BJ (cell line): ENCODE measurements at regions not wholly inside any gene's neighbourhood (a gene's known extent, or its start where the extent isn't known, plus 50 kb on each side); places are given as distances from the start of the nearest gene placed in this dataset.

Experiments
- CTCF ChIA-PET: fragments of 350-600 bp; formaldehyde crosslinking; extraction: SDS; loops from one replicate; lab custom pipeline; 2021; ENCODE audit warnings: antibody characterized with exemption, inconsistent platforms; lab: Yijun Ruan, JAX
- POLR2A ChIA-PET: fragments of 300-600 bp; sonication (Branson Sonifier 250); formaldehyde crosslinking; extraction: SDS; loops from one replicate; lab custom pipeline; 2021; ENCODE audit warnings: antibody characterized with exemption; lab: Charles Lee
- DNase-seq: peaks from one replicate; pipeline ENCODE4 v3.0.0-alpha.2; 2011; ENCODE audit warnings: low read depth
- H3K27me3 ChIP-seq: 2 replicates; pipeline ENCODE4 v1.6.0; 2011; ENCODE audit warnings: low read length; ENCODE audit not compliant: control insufficient read depth, insufficient read depth
- H3K36me3 ChIP-seq: 2 replicates; pipeline ENCODE4 v1.5.1; 2011; ENCODE audit warnings: low read length; ENCODE audit not compliant: control insufficient read depth, insufficient read depth
- H3K4me3 ChIP-seq: 2 replicates; pipeline ENCODE4 v1.5.1; 2011; ENCODE audit warnings: low read depth, mild to moderate bottlenecking, control low read depth, low read length
- CTCF ChIP-seq: IDR thresholded peaks from 2 replicates; pipeline ENCODE4 v1.5.1; 2011; ENCODE audit warnings: low read depth, mild to moderate bottlenecking, control low read depth, inconsistent platforms, low read length, moderate library complexity; ENCODE audit not compliant: insufficient read depth

DNA sequence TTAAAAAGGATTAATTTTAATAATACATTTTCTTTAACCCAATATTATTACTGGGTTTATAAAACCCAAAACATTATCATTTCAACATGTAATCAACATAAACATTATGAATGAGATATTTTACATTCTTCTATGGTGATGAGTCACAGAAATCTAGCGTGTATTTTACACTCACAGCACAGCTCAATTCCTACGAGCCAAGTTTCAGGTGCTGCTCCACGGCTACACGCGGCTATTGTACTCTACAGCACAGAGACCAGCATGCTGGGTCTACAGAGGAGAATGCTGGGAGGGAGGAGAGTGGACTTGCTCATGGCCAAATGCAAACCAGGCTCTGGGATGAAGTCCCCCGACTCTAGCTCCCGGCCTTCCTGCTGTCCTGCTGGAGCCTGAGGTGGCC lies 72.0 kb upstream of the LMO1 start:
- TF ChIP-seq CTCF = no peak
- Histone ChIP-seq H3K4me3 (no peak overlapping the region), H3K36me3 (no peaks in the 10 kb centered on the region), H3K27me3 (peaks cover 3% of the 10 kb centered on the region; the same call in 1 of the 2 replicates)
- no peak for DNase-seq
- POLR2A ChIA-PET = interaction anchor here (0.6 kb wide), 1 partner anchor 67 kb away, joined by 12 read pairs; no protein-coding TSS in a partner anchor
- CTCF ChIA-PET = interaction anchor here (0.7 to 1.1 kb wide), 3 partner anchors 11 to 53 kb away, joined by 3 read pairs; no protein-coding TSS in a partner anchor

GRCh38 chr11:8335186-8335585 lies 71.5 kb upstream of the LMO1 start:
- no peak for DNase-seq
- ChIA-PET CTCF (interaction anchor here (1.1 kb wide), 1 partner anchor 12 kb away, joined by 3 read pairs; no protein-coding TSS in a partner anchor), POLR2A (no interaction called here)
- Histone ChIP-seq H3K36me3 (no peaks in the 10 kb centered on the region), H3K27me3 (peaks cover 3% of the 10 kb centered on the region; the same call in 1 of the 2 replicates), H3K4me3 (no peak overlapping the region)
- TF ChIP-seq CTCF = no peak

GRCh38 chr11:8333811-8334401 lies 70.2 kb upstream of the LMO1 start:
- no peak for DNase-seq
- CTCF ChIA-PET = no interaction called here
- TF ChIP-seq CTCF = no peak
- POLR2A ChIA-PET = no interaction called here
- no peaks in the 10 kb centered on the region for H3K27me3 ChIP-seq
- no peaks in the 10 kb centered on the region for H3K36me3 ChIP-seq
- H3K4me3 ChIP-seq = no peak overlapping the region

DNA sequence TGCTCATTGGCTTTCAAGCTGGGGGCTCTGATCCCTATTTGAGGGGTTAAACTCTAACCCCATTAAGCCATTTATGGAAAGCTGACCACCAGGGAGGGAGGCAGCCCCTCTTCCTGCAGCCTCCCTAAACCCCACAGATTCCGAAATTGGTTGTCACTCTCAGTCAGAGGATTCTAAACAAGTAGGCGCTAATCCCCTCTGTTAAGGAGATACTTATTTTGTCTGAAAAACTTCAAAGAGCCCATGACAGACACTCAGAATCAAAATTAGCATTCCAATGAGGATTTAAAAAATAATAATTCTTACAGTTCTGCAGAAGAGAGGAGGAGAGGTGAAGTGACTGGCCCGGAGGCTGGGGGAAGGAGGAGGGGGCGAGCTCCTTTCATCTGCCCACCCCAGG lies 69.7 kb upstream of the LMO1 start:
- CTCF ChIA-PET = no interaction called here
- no peak for TF ChIP-seq CTCF
- no peak for DNase-seq
- Histone ChIP-seq H3K4me3 (no peak overlapping the region), H3K27me3 (no peaks in the 10 kb centered on the region), H3K36me3 (no peaks in the 10 kb centered on the region)
- POLR2A ChIA-PET = no interaction called here

- no peak for DNase-seq
- no peak for TF ChIP-seq CTCF
- Histone ChIP-seq H3K27me3 (no peaks in the 10 kb centered on the region), H3K36me3 (no peaks in the 10 kb centered on the region), H3K4me3 (no peak overlapping the region)
- ChIA-PET POLR2A (no interaction called here), CTCF (no interaction called here)
Measured at GRCh38 chr11:8332891-8333290, 69.2 kb upstream of the LMO1 start.
